ENCODE measurements at regions not wholly inside any gene's neighbourhood (a gene's known extent, or its start where the extent isn't known, plus 50 kb on each side); places are given as distances from the start of the nearest gene placed in this dataset.

DNA sequence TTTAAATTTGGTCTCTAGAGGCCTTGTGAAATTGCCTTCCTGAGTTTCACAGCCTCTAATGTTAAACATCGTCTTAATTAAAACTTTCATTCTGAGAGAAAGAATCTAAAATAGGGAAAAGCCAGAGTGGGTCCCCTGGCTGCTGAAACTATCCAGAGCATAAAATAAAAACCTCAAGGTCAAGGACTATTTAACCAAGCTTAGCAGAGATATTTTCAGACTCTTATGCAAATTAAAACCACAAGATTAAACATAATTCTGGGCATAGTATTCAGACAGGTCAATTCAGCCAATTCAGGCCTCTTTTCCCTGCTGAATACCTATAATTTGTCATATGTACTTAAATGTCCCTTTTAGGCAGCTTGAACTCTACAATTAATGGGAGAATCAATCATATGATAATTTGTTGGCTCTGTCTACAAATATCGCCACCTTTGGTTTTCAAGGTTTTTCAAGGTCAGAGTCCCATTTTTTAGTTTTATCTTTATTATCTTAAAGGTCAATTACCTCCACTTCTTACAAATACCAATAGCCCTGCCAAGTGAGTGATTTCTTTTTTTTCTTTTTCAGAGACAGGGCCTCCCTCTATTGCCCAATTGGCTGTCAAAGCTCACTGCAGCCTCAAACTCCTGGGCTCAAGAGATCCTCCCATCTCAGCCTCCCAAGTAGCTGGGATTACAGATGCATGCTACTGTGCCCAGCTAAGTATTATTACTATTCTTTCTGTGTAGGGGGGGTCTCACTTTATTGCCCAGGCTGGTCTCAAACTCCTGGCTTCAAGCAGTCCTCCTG, 257.1 kb downstream of the PHLDA1 start:
- BruUV-seq (replicated peaks), result no TSS peak
- intact Hi-C loops (cut with micrococcal nuclease; ENCODE audit: unreplicated experiment) (no loop called here), in situ Hi-C loops (cut with HindIII; ENCODE audit: extremely low pct_ligation_motif_present, low pct_unique_long_range_greater_than_20kb) (no loop called here)
- ATAC-seq, result no peak
- ChIA-PET POLR2A (interaction anchor here (1.8 kb wide), 1 partner anchor 257 kb away, joined by 6 read pairs; the partner anchor contains the start of gene PHLDA1), CTCF (ENCODE audit: low intra/inter-chr PET ratio, low total read pairs) (no interaction called here)
- 58% methylated on average over 2 of the region's 2 CpGs for WGBS (ENCODE audit: low lambda C conversion rate)
- DNase-seq (ENCODE audit: low spot score), result no peak
- H3K4me1 ChIP-seq (ENCODE audit: insufficient read depth, low read length), result peaks cover 51% of the 10 kb centered on the region
- H3K4me2 ChIP-seq (ENCODE audit: low read depth, low read length), result peak overlapping the region; percentile 32; the same call in 1 of the 2 replicates
- H3K9me3 ChIP-seq (ENCODE audit: low read length), result no peaks in the 10 kb centered on the region
- H3K27ac ChIP-seq (ENCODE audit: extremely low read length, insufficient read depth, low read length), result peak overlapping the region; percentile 33
- no peak overlapping the region for H3K4me3 ChIP-seq (replicated peaks in 1 of 3; ENCODE audit: insufficient read depth in 1 of 3, low read depth in 2 of 3, low read length in 3 of 3)
- FAIRE-seq, result no peak
- H3K36me3 ChIP-seq (replicated peaks in 1 of 2; ENCODE audit: control insufficient read depth in 1 of 2, insufficient read depth in 2 of 2, low read length in 2 of 2), result no peaks in the 10 kb centered on the region
- no peaks in the 10 kb centered on the region for H4K20me1 ChIP-seq (ENCODE audit: insufficient read depth, low read length)
- no peaks in the 10 kb centered on the region for H3K27me3 ChIP-seq (ENCODE audit: control insufficient read depth in 1 of 2, insufficient read depth in 2 of 2, low read length in 2 of 2)
- peak overlapping the region; percentile 72 for H2AFZ ChIP-seq (ENCODE audit: low read length)
- no peaks in the 10 kb centered on the region for H3K79me2 ChIP-seq (ENCODE audit: insufficient read depth, low read length)
- H3K9ac ChIP-seq (ENCODE audit: insufficient read depth, low read depth, low read length), result no peak overlapping the region
- TF ChIP-seq NFKB2 (CRISPR knock-in tag; IDR thresholded peaks at IDR 0.05; ENCODE audit: borderline replicate concordance) (no peak), ZNF770 (CRISPR knock-in tag; IDR thresholded peaks at IDR 0.05) (peak; percentile 99), AKAP8 (CRISPR knock-in tag; IDR thresholded peaks at IDR 0.05) (no peak), SETDB1 (CRISPR knock-in tag; IDR thresholded peaks at IDR 0.05; ENCODE audit: borderline replicate concordance) (no peak), FOXM1 (CRISPR knock-in tag; IDR thresholded peaks at IDR 0.05) (no peak), ZMYM3 (CRISPR knock-in tag; IDR thresholded peaks at IDR 0.05) (peak; percentile 71; the same call in 1 of the 2 replicates), EP300 (IDR thresholded peaks at IDR 0.05; ENCODE audit: low read depth in 2 of 2, low read length in 2 of 2) (0 out of 4 replicates have a peak, but pooled peaks of 1 of the 2 experiments have one; percentile 4), EP300 (CRISPR knock-in tag; IDR thresholded peaks at IDR 0.05; ENCODE audit: borderline replicate concordance) (no peak)
- TF ChIP-seq, protein P1, sequence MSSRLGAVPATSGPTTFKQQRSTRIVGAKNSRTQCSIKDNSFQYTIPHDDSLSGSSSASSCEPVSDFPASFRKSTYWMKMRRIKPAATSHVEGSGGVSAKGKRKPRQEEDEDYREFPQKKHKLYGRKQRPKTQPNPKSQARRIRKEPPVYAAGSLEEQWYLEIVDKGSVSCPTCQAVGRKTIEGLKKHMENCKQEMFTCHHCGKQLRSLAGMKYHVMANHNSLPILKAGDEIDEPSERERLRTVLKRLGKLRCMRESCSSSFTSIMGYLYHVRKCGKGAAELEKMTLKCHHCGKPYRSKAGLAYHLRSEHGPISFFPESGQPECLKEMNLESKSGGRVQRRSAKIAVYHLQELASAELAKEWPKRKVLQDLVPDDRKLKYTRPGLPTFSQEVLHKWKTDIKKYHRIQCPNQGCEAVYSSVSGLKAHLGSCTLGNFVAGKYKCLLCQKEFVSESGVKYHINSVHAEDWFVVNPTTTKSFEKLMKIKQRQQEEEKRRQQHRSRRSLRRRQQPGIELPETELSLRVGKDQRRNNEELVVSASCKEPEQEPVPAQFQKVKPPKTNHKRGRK (CRISPR knock-in tag; IDR thresholded peaks at IDR 0.05), result no peak
- TF ChIP-seq, protein P2, sequence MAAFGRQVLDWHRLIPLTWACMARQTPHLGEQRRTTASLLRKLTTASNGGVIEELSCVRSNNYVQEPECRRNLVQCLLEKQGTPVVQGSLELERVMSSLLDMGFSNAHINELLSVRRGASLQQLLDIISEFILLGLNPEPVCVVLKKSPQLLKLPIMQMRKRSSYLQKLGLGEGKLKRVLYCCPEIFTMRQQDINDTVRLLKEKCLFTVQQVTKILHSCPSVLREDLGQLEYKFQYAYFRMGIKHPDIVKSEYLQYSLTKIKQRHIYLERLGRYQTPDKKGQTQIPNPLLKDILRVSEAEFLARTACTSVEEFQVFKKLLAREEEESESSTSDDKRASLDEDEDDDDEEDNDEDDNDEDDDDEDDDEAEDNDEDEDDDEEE (CRISPR knock-in tag; IDR thresholded peaks at IDR 0.05), result no peak
- TF ChIP-seq, protein P3, sequence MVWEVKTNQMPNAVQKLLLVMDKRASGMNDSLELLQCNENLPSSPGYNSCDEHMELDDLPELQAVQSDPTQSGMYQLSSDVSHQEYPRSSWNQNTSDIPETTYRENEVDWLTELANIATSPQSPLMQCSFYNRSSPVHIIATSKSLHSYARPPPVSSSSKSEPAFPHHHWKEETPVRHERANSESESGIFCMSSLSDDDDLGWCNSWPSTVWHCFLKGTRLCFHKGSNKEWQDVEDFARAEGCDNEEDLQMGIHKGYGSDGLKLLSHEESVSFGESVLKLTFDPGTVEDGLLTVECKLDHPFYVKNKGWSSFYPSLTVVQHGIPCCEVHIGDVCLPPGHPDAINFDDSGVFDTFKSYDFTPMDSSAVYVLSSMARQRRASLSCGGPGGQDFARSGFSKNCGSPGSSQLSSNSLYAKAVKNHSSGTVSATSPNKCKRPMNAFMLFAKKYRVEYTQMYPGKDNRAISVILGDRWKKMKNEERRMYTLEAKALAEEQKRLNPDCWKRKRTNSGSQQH (CRISPR knock-in tag; IDR thresholded peaks at IDR 0.05; ENCODE audit: low read depth), result no peak
- TF ChIP-seq, protein P4, sequence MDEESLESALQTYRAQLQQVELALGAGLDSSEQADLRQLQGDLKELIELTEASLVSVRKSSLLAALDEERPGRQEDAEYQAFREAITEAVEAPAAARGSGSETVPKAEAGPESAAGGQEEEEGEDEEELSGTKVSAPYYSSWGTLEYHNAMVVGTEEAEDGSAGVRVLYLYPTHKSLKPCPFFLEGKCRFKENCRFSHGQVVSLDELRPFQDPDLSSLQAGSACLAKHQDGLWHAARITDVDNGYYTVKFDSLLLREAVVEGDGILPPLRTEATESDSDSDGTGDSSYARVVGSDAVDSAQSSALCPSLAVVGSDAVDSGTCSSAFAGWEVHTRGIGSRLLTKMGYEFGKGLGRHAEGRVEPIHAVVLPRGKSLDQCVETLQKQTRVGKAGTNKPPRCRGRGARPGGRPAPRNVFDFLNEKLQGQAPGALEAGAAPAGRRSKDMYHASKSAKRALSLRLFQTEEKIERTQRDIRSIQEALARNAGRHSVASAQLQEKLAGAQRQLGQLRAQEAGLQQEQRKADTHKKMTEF (CRISPR knock-in tag; IDR thresholded peaks at IDR 0.05), result no peak
